Right ventricle myocardium inferior (tissue), 1 donor: ENCODE measurements at regions not wholly inside any gene's neighbourhood (a gene's known extent, or its start where the extent isn't known, plus 50 kb on each side); places are given as distances from the start of the nearest gene placed in this dataset.
"Not testable (repeated sequence)": the region's sequence is repeated elsewhere in the genome, so short reads cannot be mapped to it uniquely, and the experiment has no call there.

Source experiments
- ATAC-seq: fragments of 200-7000 bp; cut with Tn5 transposase; one replicate; pipeline ENCODE4 v1.9.1; 2020; ENCODE audit warnings: mild to moderate bottlenecking, moderate library complexity
- DNase-seq: peaks from one replicate; pipeline ENCODE4 v3.0.0; 2021; ENCODE audit errors: missing footprints
- intact Hi-C: fragments of 100-400 bp; cut with DNase I; formaldehyde crosslinking; loops from one replicate; pipeline ENCODE4 v1.11.0; 2022
- donor health status: DM: no; HTN: yes; CAD: no; lungs with severe emphysema.

- DNase-seq, intact Hi-C loops, ATAC-seq: not testable (repeated sequence)
Observed at GRCh38 chr17:16871446-16872190, 100.3 kb downstream of the TNFRSF13B start.

DNA sequence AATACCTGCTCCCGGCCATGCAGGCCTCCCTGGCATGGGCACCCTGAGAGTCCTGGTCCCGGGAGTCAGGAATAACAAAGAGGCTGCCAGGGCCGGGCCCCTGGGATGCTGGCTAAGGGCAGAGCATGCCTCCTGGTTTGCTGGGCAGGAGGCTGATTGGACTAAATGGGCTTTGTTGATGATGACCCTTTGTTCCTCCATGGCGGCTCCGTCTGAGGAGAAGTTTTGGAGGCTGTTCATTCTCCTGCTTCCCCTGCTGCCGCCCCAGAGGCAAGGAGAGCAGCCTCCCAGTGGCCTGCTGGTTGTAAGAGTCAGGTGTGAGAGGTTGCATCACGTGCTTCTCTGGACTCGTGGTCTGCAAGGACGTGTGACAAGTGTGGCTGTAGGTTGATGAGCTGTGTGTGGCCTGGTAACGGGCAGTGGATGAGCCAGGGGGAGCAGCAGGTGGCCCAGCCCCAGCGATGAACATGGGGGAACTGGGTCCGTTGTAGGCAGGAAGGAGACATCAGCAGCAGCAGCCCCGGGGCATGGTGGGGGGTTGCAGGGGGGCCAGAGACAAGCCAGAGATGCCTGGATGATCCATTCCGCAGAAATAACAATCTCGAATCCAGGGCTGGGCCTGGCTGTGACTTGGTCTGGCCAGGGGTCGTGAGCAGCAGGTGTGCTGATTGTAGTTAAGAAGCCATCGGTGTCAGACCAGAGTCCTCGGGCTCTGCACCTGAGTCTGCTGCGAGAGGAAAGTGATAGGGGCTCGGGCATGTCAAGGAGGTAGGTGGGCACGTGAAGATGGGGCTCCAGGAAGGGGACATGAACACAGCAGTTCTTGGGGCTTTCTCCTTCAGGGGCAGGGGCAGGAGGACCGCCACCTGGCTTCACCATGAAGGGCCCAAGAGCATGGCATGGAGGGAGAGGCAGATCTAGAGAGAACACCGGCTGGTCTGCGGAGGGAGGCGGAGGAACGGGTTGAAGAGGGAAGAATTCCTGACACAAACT is 101.4 kb downstream of the TNFRSF13B start:
- DNase-seq: no peak
- intact Hi-C loops: no loop called here
- no peak for ATAC-seq

DNA sequence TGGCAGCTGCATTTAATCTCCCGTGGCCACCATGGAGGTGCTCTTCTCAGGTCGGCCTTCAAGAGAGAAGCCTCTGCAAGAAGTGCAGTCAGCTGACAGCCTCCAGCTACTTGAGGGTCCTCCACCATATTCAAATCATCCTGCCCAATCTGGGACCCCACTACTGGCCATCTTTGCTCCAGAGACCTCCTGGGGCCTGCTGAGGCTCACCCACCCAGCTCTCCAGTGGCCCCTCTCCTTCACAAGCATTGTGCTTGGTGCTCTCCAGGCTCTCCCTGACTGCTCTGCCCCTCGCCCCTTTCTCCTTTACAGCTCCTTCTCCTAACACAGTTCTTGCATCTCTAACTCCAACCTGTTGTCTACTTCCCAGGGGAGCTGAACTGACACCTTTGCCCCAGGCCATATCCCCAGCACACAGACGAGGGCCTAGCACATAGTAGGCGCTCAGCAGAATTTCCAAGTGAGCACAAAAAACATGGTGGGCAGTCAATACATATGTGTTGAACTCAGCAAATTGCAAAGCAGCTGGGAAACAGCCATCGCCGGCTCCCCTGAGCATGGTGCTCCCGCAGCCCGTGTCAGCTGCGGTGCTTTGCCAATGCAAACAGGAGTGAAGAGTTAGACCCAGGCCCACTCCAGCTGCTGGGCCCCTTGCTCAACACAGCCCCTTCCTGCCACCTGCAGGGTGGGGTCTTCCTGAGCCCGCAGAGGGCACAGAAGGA is 102.2 kb downstream of the TNFRSF13B start:
- intact Hi-C loops, ATAC-seq, DNase-seq: not testable (repeated sequence)

DNA sequence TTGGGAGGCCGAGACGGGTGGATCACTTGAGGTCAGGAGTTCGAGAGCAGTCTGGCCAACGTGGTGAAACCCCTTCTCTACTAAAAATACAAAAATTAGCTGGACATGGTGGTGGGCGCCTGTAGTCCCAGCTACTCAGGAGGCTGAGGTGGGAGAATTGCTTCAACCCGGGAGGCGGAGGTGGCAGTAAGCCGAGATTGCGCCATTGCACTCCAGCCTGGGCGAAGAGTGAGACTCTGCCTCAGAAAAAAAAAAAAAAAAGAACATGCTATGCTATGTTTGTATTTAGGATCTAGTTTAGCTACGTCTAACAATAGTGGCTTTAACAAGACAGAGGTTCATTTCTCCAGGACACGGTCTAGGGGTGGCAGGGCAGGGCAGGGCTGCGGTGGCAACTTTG is 103.3 kb downstream of the TNFRSF13B start:
- ATAC-seq, intact Hi-C loops, DNase-seq: not testable (repeated sequence)

- intact Hi-C loops, ATAC-seq, DNase-seq: not testable (repeated sequence)
Observed at GRCh38 chr17:16867545-16867944, 104.4 kb downstream of the TNFRSF13B start.

DNA sequence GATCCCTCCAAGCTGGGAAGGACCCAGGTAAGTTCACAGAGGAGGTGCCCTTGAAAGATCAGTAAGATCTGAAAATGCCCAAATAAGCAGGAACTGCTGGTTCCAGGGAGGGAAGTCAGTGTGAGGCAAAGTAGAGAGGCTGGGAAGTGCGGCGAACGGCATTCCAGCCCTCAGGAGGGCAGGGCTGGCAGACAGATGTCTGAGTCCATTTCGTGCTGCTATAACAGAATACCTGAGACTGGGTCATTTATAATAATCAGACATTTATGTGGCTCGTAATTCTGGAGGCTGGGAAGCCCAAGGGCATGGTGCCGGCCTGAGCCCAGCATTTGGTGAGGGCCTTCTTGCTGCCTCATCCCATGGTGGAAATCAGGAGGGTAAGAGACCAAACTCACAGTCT is 105.1 kb downstream of the TNFRSF13B start:
- DNase-seq, ATAC-seq, intact Hi-C loops: not testable (repeated sequence)

- intact Hi-C loops: no loop called here
- no peak for ATAC-seq
- no peak for DNase-seq
Observed at GRCh38 chr17:16866436-16866835, 105.5 kb downstream of the TNFRSF13B start.

DNA sequence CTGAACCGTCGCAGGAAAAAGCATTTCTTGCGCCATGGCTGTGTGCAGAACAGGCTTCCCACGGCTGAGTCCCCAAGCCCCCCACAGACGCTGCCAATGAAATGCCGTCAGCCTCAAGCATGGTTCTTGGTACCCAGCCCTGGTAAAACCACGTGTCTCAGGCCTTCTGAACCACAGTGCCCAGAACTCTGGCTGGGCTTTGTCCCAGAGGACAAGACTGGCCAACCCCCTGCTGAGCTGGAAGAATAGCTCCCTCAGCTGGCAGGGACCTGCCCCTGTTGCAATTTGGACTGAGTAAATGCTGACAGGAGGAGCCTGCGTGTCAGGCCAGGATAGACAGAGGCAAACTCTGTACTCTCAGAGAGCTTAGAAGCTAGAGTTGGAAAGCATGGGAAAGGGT is 106.2 kb downstream of the TNFRSF13B start:
- intact Hi-C loops, DNase-seq: not testable (repeated sequence)
- peak; percentile 85 for ATAC-seq

- ATAC-seq, intact Hi-C loops: not testable (repeated sequence)
Observed at GRCh38 chr17:16865077-16865613, 106.8 kb downstream of the TNFRSF13B start.

DNA sequence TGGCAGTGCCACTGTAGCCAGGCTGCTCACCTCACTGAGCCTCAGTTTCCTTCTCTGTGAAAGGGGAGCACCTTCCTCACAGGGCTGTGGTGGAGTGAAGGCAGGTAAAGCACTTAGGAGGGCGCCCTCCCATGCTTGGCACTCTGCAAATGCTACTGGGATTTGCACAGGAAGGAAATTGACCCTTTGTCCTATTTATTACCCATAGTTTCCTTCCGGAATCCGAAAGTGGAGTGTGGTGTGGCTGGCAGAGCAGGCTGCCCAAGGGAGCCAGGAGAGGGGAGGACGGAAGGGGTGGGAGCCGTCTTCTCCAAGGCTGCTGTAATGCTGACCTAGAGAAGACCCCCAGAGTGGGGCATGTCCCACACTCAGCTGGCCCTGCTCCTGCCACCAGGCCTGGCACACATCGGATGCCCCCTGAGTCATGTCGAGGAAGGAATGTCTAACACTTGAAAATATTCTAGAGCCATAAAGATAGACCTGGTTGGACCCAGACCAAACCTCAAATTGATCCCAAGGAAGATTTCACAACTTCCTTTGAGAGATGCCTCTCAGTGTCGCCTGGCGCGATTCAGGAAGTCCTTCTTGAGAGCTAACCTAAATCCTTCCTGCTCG is 107.3 kb downstream of the TNFRSF13B start:
- ATAC-seq, DNase-seq, intact Hi-C loops: not testable (repeated sequence)

More at GRCh38 chr17:16865077-16865613, 106.8 kb downstream of the TNFRSF13B start:
- not testable (repeated sequence) for DNase-seq

DNA sequence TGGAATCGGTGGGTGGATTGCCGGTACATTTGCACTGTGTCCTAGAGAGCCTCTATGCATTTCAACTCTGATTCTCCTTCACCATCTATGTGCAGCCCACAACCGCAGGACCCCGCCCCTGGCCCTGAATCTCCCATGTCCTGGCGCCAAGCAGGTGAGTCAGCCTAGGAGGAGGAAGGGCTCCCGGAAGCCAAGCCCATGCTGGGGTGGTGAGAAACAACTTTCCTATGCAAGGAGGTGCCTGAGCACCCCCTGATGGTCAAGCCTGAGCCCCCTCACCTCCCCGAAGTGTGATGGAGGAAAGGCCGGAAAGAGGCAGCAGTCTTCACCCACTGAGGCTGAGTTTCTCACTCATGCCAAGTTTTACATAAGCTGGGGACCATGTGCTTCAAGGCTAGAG is 110.8 kb downstream of the TNFRSF13B start:
- DNase-seq, intact Hi-C loops, ATAC-seq: not testable (repeated sequence)

DNA sequence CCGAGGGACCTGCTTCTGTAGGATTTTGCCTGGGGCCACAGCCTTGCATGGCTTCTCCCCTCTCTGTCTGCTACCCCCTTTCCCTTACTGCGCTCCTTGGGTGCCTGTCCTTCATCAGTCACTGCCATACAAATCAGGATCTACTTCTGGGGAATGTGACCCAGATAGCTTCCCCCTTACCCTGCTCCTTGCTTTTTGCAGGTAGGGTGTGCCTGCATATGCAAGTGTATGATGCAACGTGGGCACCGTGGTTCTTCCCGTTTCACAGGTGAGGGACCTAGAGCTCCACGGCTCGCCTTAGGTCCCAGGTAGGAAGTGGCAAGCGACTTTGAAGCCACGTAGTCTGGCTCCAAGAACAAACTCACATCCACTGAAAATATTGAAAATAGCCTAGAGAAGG is 111.5 kb downstream of the TNFRSF13B start:
- intact Hi-C loops, ATAC-seq, DNase-seq: not testable (repeated sequence)

- ATAC-seq, intact Hi-C loops, DNase-seq: not testable (repeated sequence)
Observed at GRCh38 chr17:16859515-16859914, 112.4 kb downstream of the TNFRSF13B start.

DNA sequence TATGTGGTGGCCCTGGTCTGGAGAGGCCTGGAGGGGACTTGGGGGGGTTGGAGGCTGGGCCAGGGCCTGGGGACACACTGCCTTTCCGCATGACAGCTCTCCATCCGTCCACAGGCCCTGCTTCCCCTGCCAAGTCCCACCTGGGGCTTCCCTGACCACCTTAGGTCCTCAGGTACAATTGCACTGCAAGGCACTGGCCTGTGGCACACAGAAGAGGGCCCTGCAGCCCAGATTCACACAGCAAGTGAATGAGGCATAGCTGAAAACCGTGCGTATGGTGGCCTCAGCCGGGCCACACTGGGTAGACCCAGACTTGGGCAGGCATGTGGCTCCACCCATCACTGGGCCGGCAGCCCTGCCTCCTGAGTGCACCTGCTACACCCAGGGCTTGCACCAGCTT is 114.2 kb downstream of the TNFRSF13B start:
- intact Hi-C loops, ATAC-seq, DNase-seq: not testable (repeated sequence)

DNA sequence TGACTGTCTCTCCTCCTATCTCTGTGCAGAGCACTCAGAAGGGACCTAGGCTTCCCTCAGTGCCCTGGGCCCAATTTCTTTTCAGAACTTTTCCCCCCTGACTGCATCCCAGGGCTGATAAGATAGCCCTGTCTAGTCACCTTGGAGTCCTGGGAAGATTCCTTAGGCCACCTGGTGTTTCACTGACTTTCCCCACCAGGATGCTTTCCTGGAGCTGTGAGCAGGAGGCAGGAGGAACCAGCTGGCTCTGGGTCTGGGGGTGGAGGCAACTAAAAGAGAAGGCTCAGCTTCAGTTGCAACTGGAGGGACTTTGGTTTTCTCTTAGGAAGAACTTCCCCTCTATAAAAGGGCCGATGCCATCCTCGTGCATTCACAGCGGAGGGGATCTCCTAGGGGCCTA is 115.1 kb downstream of the TNFRSF13B start:
- DNase-seq, ATAC-seq, intact Hi-C loops: not testable (repeated sequence)

DNA sequence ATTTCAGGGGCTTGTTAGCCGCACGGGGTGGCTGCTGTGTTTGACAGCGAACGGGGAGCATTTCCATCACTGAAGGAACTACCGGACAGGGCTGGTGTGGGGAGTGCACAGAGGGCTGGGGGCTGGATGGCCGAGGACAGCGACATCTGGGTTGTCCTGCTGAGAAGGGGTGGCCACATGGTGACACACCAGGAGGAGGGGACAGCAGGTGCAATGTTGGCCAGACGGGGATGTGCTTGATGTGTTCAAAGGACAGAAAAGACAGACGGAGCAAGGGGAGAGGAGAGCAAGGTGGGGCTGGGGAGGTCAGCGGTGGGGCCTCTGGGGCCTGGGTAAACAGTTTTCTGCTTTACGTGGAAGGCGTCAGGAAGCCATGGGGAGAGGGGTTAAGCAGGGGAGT is 115.7 kb downstream of the TNFRSF13B start:
- intact Hi-C loops, ATAC-seq, DNase-seq: not testable (repeated sequence)

GRCh38 chr17:16854636-16855035 is 117.3 kb downstream of the TNFRSF13B start:
- ATAC-seq, intact Hi-C loops, DNase-seq: not testable (repeated sequence)
